Immature natural killer cell (primary cell): ENCODE measurements at regions not wholly inside any gene's neighbourhood (a gene's known extent, or its start where the extent isn't known, plus 50 kb on each side); places are given as distances from the start of the nearest gene placed in this dataset.
A peak's percentile ranks its signal among the peaks of the same experiment; 100 is the strongest.

ENCODE experiments used
- DNase-seq, 3 donors: peaks; one replicate each; pipeline ENCODE4 v3.0.0; 2022; ENCODE audit warnings: mixed read lengths in 1 of 3
- H3K27ac Mint-ChIP-seq, 6 donors: one replicate each; pipeline ENCODE4 v1.8.0; 2020; ENCODE audit warnings: mixed read lengths in 6 of 6, mild to moderate bottlenecking in 5 of 6, inconsistent platforms in 4 of 6, moderate library complexity in 3 of 6
- H3K27me3 Mint-ChIP-seq, 3 donors: one replicate each; pipeline ENCODE4 v1.8.0; 2020 to 2021; ENCODE audit warnings: low read depth in 3 of 3, mild to moderate bottlenecking in 3 of 3, mixed read lengths in 3 of 3, moderate library complexity in 3 of 3, inconsistent platforms in 1 of 3
- H3K36me3 Mint-ChIP-seq, 3 donors: one replicate each; pipeline ENCODE4 v1.8.0; 2020; ENCODE audit warnings: mixed read lengths in 3 of 3, inconsistent platforms in 2 of 3, mild to moderate bottlenecking in 2 of 3
- H3K4me1 Mint-ChIP-seq, 2 donors: one replicate each; pipeline ENCODE4 v1.8.0; 2020; ENCODE audit warnings: inconsistent platforms in 2 of 2, mild to moderate bottlenecking in 2 of 2, mixed read lengths in 2 of 2, moderate library complexity in 1 of 2
- H3K4me3 Mint-ChIP-seq, 5 donors: one replicate each; pipeline ENCODE4 v1.8.0; 2020; ENCODE audit warnings: mild to moderate bottlenecking in 5 of 5, mixed read lengths in 5 of 5, inconsistent platforms in 3 of 5, moderate library complexity in 3 of 5
- H3K9me3 Mint-ChIP-seq, 6 donors: one replicate each; pipeline ENCODE4 v1.8.0; 2020; ENCODE audit warnings: mild to moderate bottlenecking in 6 of 6, mixed read lengths in 6 of 6, inconsistent platforms in 4 of 6, moderate library complexity in 3 of 6

GRCh38 chr9:25917731-25918362, 239.6 kb upstream of the TUSC1 start:
- H3K4me1 Mint-ChIP-seq = no peaks in the 10 kb centered on the region
- peaks cover 0 to 4% (median 0%) of the 10 kb centered on the region in 3 donors for H3K36me3 Mint-ChIP-seq
- no peak overlapping the region for H3K27ac Mint-ChIP-seq
- no peak overlapping the region for H3K4me3 Mint-ChIP-seq
- H3K9me3 Mint-ChIP-seq = peaks cover 6 to 60% (median 33%) of the 10 kb centered on the region in 6 donors
- no peak for DNase-seq
- H3K27me3 Mint-ChIP-seq = peaks cover 0 to under 1% (median 0%) of the 10 kb centered on the region in 3 donors

DNA sequence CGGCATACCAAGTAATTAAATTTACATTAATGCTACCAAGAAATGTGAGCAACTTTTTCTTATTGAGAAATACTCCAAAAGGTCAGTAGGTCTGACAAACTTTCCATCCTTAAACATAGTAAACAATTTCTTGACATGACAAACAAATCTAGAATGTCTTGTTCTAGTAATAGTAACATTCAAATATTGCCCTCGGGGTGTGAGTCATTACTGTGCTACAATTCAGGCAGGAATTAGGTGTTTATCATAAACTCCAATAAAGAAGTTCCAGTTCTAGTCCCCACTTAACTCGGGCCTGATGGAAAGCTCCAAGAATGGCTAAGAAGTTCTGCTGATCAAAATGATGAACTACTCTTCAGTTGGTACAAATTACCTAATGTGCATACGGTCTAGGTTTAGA, 235.6 kb upstream of the TUSC1 start:
- DNase-seq = no peak
- peaks cover 0 to 3% (median 2%) of the 10 kb centered on the region in 3 donors for H3K27me3 Mint-ChIP-seq
- peaks cover 10 to 56% (median 33%) of the 10 kb centered on the region in 6 donors for H3K9me3 Mint-ChIP-seq
- no peak overlapping the region for H3K4me3 Mint-ChIP-seq
- no peak overlapping the region for H3K27ac Mint-ChIP-seq
- no peaks in the 10 kb centered on the region for H3K4me1 Mint-ChIP-seq
- H3K36me3 Mint-ChIP-seq = no peaks in the 10 kb centered on the region

GRCh38 chr9:25904701-25905100, 226.5 kb upstream of the TUSC1 start:
- Mint-ChIP-seq H3K4me1 (no peaks in the 10 kb centered on the region), H3K9me3 (peaks cover 8 to 68% (median 55%) of the 10 kb centered on the region in 6 donors), H3K27ac (no peak overlapping the region), H3K4me3 (no peak overlapping the region), H3K27me3 (peaks cover 0 to 5% (median 2%) of the 10 kb centered on the region in 3 donors), H3K36me3 (peaks cover 0 to 10% (median 0%) of the 10 kb centered on the region in 3 donors)
- no peak for DNase-seq

DNA sequence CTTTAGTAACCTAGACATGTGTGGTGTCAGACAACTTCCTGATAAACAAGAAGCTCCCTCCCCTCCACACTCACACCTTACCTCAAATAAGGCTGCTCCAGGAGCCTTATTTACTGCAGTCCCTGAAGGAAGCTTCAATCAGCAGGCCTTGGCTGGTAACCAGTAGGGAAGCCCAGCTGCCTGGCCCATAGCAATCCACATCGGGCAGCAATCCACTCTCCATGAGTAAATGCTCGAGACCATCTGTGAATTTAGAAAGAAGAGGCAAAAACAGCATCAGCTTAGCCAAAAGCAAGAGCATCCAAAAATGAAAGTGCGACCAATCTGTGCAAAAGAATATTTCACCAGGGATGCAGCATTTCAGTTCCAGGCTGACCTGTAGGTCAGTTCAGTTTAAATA, 213.3 kb upstream of the TUSC1 start:
- H3K27me3 Mint-ChIP-seq = no peaks in the 10 kb centered on the region
- no peak for DNase-seq
- H3K4me1 Mint-ChIP-seq = no peaks in the 10 kb centered on the region
- H3K9me3 Mint-ChIP-seq = peaks cover 23 to 68% (median 47%) of the 10 kb centered on the region in 6 donors
- peaks cover 0 to 4% (median 0%) of the 10 kb centered on the region in 3 donors for H3K36me3 Mint-ChIP-seq
- H3K4me3 Mint-ChIP-seq = no peak overlapping the region
- no peak overlapping the region for H3K27ac Mint-ChIP-seq

GRCh38 chr9:25889661-25890060, 211.4 kb upstream of the TUSC1 start:
- no peaks in the 10 kb centered on the region for H3K36me3 Mint-ChIP-seq
- peaks cover 19 to 58% (median 42%) of the 10 kb centered on the region in 6 donors for H3K9me3 Mint-ChIP-seq
- no peak for DNase-seq
- no peaks in the 10 kb centered on the region for H3K4me1 Mint-ChIP-seq
- H3K27me3 Mint-ChIP-seq = no peaks in the 10 kb centered on the region
- H3K27ac Mint-ChIP-seq = no peak overlapping the region
- no peak overlapping the region for H3K4me3 Mint-ChIP-seq

GRCh38 chr9:25876248-25876647, 198.0 kb upstream of the TUSC1 start:
- H3K27ac Mint-ChIP-seq = no peak overlapping the region
- H3K36me3 Mint-ChIP-seq = no peaks in the 10 kb centered on the region
- H3K4me1 Mint-ChIP-seq = no peaks in the 10 kb centered on the region
- DNase-seq = no peak
- H3K4me3 Mint-ChIP-seq = no peak overlapping the region
- H3K9me3 Mint-ChIP-seq = peaks cover 7 to 48% (median 28%) of the 10 kb centered on the region in 6 donors
- H3K27me3 Mint-ChIP-seq = no peaks in the 10 kb centered on the region

DNA sequence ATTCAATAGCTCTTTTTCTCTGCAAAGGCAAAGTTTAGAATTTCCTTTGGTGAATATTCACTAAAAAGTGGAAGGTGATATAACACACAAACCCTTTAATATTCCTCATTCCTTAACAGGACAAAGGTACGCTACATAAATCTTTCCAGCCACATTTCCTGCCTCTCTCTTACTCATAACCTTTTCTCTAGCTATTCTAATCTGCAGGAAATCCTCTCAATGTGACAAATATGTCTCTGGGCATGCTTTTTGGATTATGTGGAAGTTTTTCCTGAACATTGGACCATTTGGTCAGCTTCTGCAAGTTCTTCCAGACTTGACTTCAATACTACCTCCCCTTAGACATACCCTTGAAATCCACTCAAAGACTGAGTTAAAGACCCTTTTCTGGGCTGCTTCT, 186.3 kb upstream of the TUSC1 start:
- H3K9me3 Mint-ChIP-seq = peaks cover 12 to 51% (median 35%) of the 10 kb centered on the region in 6 donors
- no peaks in the 10 kb centered on the region for H3K4me1 Mint-ChIP-seq
- H3K27me3 Mint-ChIP-seq = no peaks in the 10 kb centered on the region
- no peak overlapping the region for H3K27ac Mint-ChIP-seq
- H3K4me3 Mint-ChIP-seq = no peak overlapping the region
- H3K36me3 Mint-ChIP-seq = peaks cover 0 to 3% (median 0%) of the 10 kb centered on the region in 3 donors
- no peak for DNase-seq

GRCh38 chr9:25861421-25861820, 183.2 kb upstream of the TUSC1 start:
- Mint-ChIP-seq H3K4me3 (no peak overlapping the region), H3K4me1 (no peaks in the 10 kb centered on the region), H3K27me3 (no peaks in the 10 kb centered on the region), H3K36me3 (peaks cover 0 to 3% (median 0%) of the 10 kb centered on the region in 3 donors), H3K9me3 (peaks cover 10 to 42% (median 29%) of the 10 kb centered on the region in 6 donors), H3K27ac (no peak overlapping the region)
- DNase-seq = no peak

GRCh38 chr9:25857147-25857546, 178.9 kb upstream of the TUSC1 start:
- Mint-ChIP-seq H3K9me3 (peaks cover 15 to 48% (median 28%) of the 10 kb centered on the region in 6 donors), H3K4me1 (no peaks in the 10 kb centered on the region), H3K27me3 (no peaks in the 10 kb centered on the region), H3K4me3 (no peak overlapping the region), H3K36me3 (peaks cover 0 to 3% (median 0%) of the 10 kb centered on the region in 3 donors), H3K27ac (no peak overlapping the region)
- no peak for DNase-seq

GRCh38 chr9:25850803-25851202, 172.6 kb upstream of the TUSC1 start:
- no peaks in the 10 kb centered on the region for H3K36me3 Mint-ChIP-seq
- H3K4me1 Mint-ChIP-seq = no peaks in the 10 kb centered on the region
- DNase-seq = no peak
- H3K27me3 Mint-ChIP-seq = peaks cover 0 to 1% (median 0%) of the 10 kb centered on the region in 3 donors
- H3K9me3 Mint-ChIP-seq = peaks cover 17 to 50% (median 36%) of the 10 kb centered on the region in 6 donors
- no peak overlapping the region for H3K4me3 Mint-ChIP-seq
- no peak overlapping the region for H3K27ac Mint-ChIP-seq

GRCh38 chr9:25845867-25846266, 167.6 kb upstream of the TUSC1 start:
- H3K4me1 Mint-ChIP-seq = no peaks in the 10 kb centered on the region
- H3K4me3 Mint-ChIP-seq = no peak overlapping the region
- peaks cover 0 to 1% (median 0%) of the 10 kb centered on the region in 3 donors for H3K27me3 Mint-ChIP-seq
- DNase-seq = no peak
- peaks cover 12 to 47% (median 33%) of the 10 kb centered on the region in 6 donors for H3K9me3 Mint-ChIP-seq
- no peak overlapping the region for H3K27ac Mint-ChIP-seq
- H3K36me3 Mint-ChIP-seq = no peaks in the 10 kb centered on the region

- Mint-ChIP-seq H3K27ac (no peak overlapping the region), H3K4me1 (no peaks in the 10 kb centered on the region), H3K27me3 (peaks cover 0 to 2% (median 0%) of the 10 kb centered on the region in 3 donors), H3K9me3 (peaks cover 13 to 79% (median 47%) of the 10 kb centered on the region in 6 donors), H3K36me3 (no peaks in the 10 kb centered on the region), H3K4me3 (no peak overlapping the region)
- DNase-seq = no peak
Measured at GRCh38 chr9:25830381-25830780, 152.1 kb upstream of the TUSC1 start.

- Mint-ChIP-seq H3K36me3 (peaks cover 0 to 5% (median 0%) of the 10 kb centered on the region in 3 donors), H3K27ac (peak overlapping the region in 1 of 6 donors; percentile 40), H3K4me1 (no peaks in the 10 kb centered on the region), H3K27me3 (peaks cover 0 to 2% (median 0%) of the 10 kb centered on the region in 3 donors), H3K9me3 (peaks cover 13 to 92% (median 59%) of the 10 kb centered on the region in 6 donors), H3K4me3 (no peak overlapping the region)
- DNase-seq = no peak
Measured at GRCh38 chr9:25827626-25828025, 149.4 kb upstream of the TUSC1 start.

- DNase-seq = no peak
- Mint-ChIP-seq H3K36me3 (no peaks in the 10 kb centered on the region), H3K27ac (no peak overlapping the region), H3K9me3 (peaks cover 4 to 56% (median 20%) of the 10 kb centered on the region in 6 donors), H3K27me3 (peaks cover 0 to 3% (median 0%) of the 10 kb centered on the region in 3 donors), H3K4me3 (no peak overlapping the region), H3K4me1 (no peaks in the 10 kb centered on the region)
Measured at GRCh38 chr9:25816439-25816838, 138.2 kb upstream of the TUSC1 start.

DNA sequence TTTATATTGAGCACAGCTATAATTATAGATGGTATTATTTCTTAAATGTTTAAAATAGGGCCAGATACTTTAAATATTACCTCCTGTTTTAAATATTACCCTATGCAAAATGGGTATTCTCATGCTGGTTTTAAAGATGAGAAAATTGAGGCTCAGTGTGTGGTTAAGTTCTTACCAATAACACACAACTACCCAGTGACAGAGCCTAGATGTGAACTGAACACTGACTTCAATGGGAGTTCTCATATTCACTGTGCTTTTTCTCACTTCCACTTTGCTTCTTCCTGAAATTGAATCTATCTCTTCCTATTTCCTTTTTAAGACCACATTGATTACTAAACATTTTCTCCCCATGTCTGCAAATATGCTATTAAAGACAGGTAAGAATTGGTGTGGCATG, 135.8 kb upstream of the TUSC1 start:
- DNase-seq = no peak
- no peaks in the 10 kb centered on the region for H3K36me3 Mint-ChIP-seq
- H3K27me3 Mint-ChIP-seq = no peaks in the 10 kb centered on the region
- H3K4me3 Mint-ChIP-seq = no peak overlapping the region
- no peak overlapping the region for H3K27ac Mint-ChIP-seq
- peaks cover 18 to 53% (median 22%) of the 10 kb centered on the region in 6 donors for H3K9me3 Mint-ChIP-seq
- no peaks in the 10 kb centered on the region for H3K4me1 Mint-ChIP-seq
